ENCODE measurements at regions not wholly inside any gene's neighbourhood (a gene's known extent, or its start where the extent isn't known, plus 50 kb on each side); places are given as distances from the start of the nearest gene placed in this dataset.

GRCh38 chr13:58531614-58532013 is 900.1 kb downstream of the PCDH17 start:
- no peaks in the 10 kb centered on the region for H4K20me1 ChIP-seq (ENCODE audit: insufficient read depth, low read length, poor library complexity, severe bottlenecking)
- H3K79me2 ChIP-seq (ENCODE audit: insufficient read depth, low read length): no peaks in the 10 kb centered on the region
- no peak overlapping the region for H3K4me2 ChIP-seq (ENCODE audit: low read depth, low read length, poor library complexity, severe bottlenecking)
- no peaks in the 10 kb centered on the region for H3K9me2 ChIP-seq (replicated peaks; ENCODE audit: low read depth, low read length)
- no peak overlapping the region for H2AFZ ChIP-seq (ENCODE audit: low read length)
- H3K9ac ChIP-seq (ENCODE audit: low read depth, low read length, poor library complexity, severe bottlenecking): no peak overlapping the region
- no peaks in the 10 kb centered on the region for H3K9me3 ChIP-seq (ENCODE audit: insufficient read depth, low read depth, low read length)
- no peaks in the 10 kb centered on the region for H3K27me3 ChIP-seq (ENCODE audit: insufficient read depth, low read length, poor library complexity, severe bottlenecking)
- no peaks in the 10 kb centered on the region for H3K36me3 ChIP-seq (ENCODE audit: insufficient read depth, low read length)
- no peak overlapping the region for H3K4me3 ChIP-seq (ENCODE audit: low read length, poor library complexity, severe bottlenecking)
- H3K4me1 ChIP-seq (ENCODE audit: insufficient read depth, low read length, poor library complexity, severe bottlenecking): no peaks in the 10 kb centered on the region
- H3F3A ChIP-seq (ENCODE audit: low read depth): no peaks in the 10 kb centered on the region; the same call in 1 of the 2 replicates
- TF ChIP-seq CTCF (conservative IDR thresholded peaks at IDR 0.05; ENCODE audit: low read length) (no peak), EZH2phosphoT487 (IDR thresholded peaks at IDR 0.05; ENCODE audit: borderline replicate concordance) (no peak)

- Histone ChIP-seq H3K9ac (ENCODE audit: low read depth, low read length, poor library complexity, severe bottlenecking) (no peak overlapping the region), H3K9me2 (replicated peaks; ENCODE audit: low read depth, low read length) (no peaks in the 10 kb centered on the region), H3F3A (ENCODE audit: low read depth) (no peaks in the 10 kb centered on the region), H3K4me3 (ENCODE audit: low read length, poor library complexity, severe bottlenecking) (no peak overlapping the region), H2AFZ (ENCODE audit: low read length) (no peak overlapping the region), H3K36me3 (ENCODE audit: insufficient read depth, low read length) (no peaks in the 10 kb centered on the region), H3K27me3 (ENCODE audit: insufficient read depth, low read length, poor library complexity, severe bottlenecking) (no peaks in the 10 kb centered on the region), H3K4me2 (ENCODE audit: low read depth, low read length, poor library complexity, severe bottlenecking) (no peak overlapping the region), H4K20me1 (ENCODE audit: insufficient read depth, low read length, poor library complexity, severe bottlenecking) (no peaks in the 10 kb centered on the region), H3K79me2 (ENCODE audit: insufficient read depth, low read length) (no peaks in the 10 kb centered on the region), H3K9me3 (ENCODE audit: insufficient read depth, low read depth, low read length) (no peaks in the 10 kb centered on the region), H3K4me1 (ENCODE audit: insufficient read depth, low read length, poor library complexity, severe bottlenecking) (no peaks in the 10 kb centered on the region)
- TF ChIP-seq CTCF (conservative IDR thresholded peaks at IDR 0.05; ENCODE audit: low read length) (no peak), EZH2phosphoT487 (IDR thresholded peaks at IDR 0.05; ENCODE audit: borderline replicate concordance) (no peak)
Measured at GRCh38 chr13:58542530-58542929, 911.0 kb downstream of the PCDH17 start.

GRCh38 chr13:58547419-58547818 is 915.9 kb downstream of the PCDH17 start:
- no peaks in the 10 kb centered on the region for H3K9me2 ChIP-seq (replicated peaks; ENCODE audit: low read depth, low read length)
- H3F3A ChIP-seq (ENCODE audit: low read depth): no peaks in the 10 kb centered on the region
- no peak overlapping the region for H3K4me2 ChIP-seq (ENCODE audit: low read depth, low read length, poor library complexity, severe bottlenecking)
- H3K27me3 ChIP-seq (ENCODE audit: insufficient read depth, low read length, poor library complexity, severe bottlenecking): no peaks in the 10 kb centered on the region
- H4K20me1 ChIP-seq (ENCODE audit: insufficient read depth, low read length, poor library complexity, severe bottlenecking): no peaks in the 10 kb centered on the region
- no peaks in the 10 kb centered on the region for H3K36me3 ChIP-seq (ENCODE audit: insufficient read depth, low read length)
- no peak overlapping the region for H3K4me3 ChIP-seq (ENCODE audit: low read length, poor library complexity, severe bottlenecking)
- no peaks in the 10 kb centered on the region for H3K9me3 ChIP-seq (ENCODE audit: insufficient read depth, low read depth, low read length)
- no peak for TF ChIP-seq EZH2phosphoT487 (IDR thresholded peaks at IDR 0.05; ENCODE audit: borderline replicate concordance)
- no peak for TF ChIP-seq CTCF (conservative IDR thresholded peaks at IDR 0.05; ENCODE audit: low read length)
- no peaks in the 10 kb centered on the region for H3K79me2 ChIP-seq (ENCODE audit: insufficient read depth, low read length)
- H3K4me1 ChIP-seq (ENCODE audit: insufficient read depth, low read length, poor library complexity, severe bottlenecking): no peaks in the 10 kb centered on the region
- no peak overlapping the region for H2AFZ ChIP-seq (ENCODE audit: low read length)
- no peak overlapping the region for H3K9ac ChIP-seq (ENCODE audit: low read depth, low read length, poor library complexity, severe bottlenecking)
